Activated T-cell treated with anti-CD3 and anti-CD28 coated beads, Interleukin-2, amount 50 U/mL, for 72 hours (primary cell): ENCODE measurements at regions not wholly inside any gene's neighbourhood (a gene's known extent, or its start where the extent isn't known, plus 50 kb on each side); places are given as distances from the start of the nearest gene placed in this dataset.

Experiments used
- ATAC-seq, 2 donors: fragments of 150-1000 bp; cut with Tn5 transposase; replicated peaks in 1 of 2; 2 replicates each; pipeline ENCODE4 v1.10.0; 2021; ENCODE audit warnings: moderate library complexity in 2 of 2, mild to moderate bottlenecking in 1 of 2
- DNase-seq, 2 donors: peaks; one replicate each; pipeline ENCODE4 v3.0.0; 2021 to 2022; ENCODE audit warnings: mixed read lengths in 1 of 2
- H3K27ac Mint-ChIP-seq: one replicate; pipeline ENCODE4 v1.8.0; 2022; ENCODE audit warnings: mild to moderate bottlenecking, moderate library complexity, mixed read lengths
- H3K27me3 Mint-ChIP-seq: one replicate; pipeline ENCODE4 v1.8.0; 2022; ENCODE audit warnings: low read depth, mixed read lengths
- H3K36me3 Mint-ChIP-seq, 2 donors: one replicate each; pipeline ENCODE4 v1.8.0; 2022; ENCODE audit warnings: mixed read lengths in 2 of 2, mild to moderate bottlenecking in 1 of 2; ENCODE audit not compliant: insufficient read depth in 2 of 2
- H3K4me1 Mint-ChIP-seq: one replicate; pipeline ENCODE4 v1.8.0; 2022; ENCODE audit warnings: low read depth, mixed read lengths
- H3K4me3 Mint-ChIP-seq, 2 donors: one replicate each; pipeline ENCODE4 v1.8.0; 2022; ENCODE audit warnings: mild to moderate bottlenecking in 2 of 2, mixed read lengths in 2 of 2, moderate library complexity in 2 of 2
- H3K9me3 Mint-ChIP-seq, 2 donors: one replicate each; pipeline ENCODE4 v1.8.0; 2022; ENCODE audit warnings: mixed read lengths in 2 of 2

DNA sequence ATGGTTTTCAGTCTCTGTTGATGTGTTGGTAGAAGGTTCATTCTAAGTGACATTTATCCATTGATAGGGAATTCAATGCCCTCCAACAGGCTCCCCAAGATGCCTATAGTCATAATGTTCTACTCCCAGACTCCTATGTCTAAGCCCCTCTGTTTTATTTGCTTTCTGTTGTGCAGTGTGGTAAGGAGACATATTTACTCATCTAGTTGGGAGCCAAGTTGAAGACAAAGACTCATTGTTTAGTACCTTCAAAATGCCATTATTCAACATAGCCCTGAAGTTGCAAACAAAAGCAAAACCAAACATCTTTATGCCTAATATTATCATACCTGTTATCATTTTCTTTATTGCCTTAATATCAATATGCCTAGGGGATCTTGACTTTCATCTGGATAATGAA is 302.1 kb downstream of the RMST start:
- ATAC-seq (no peak), DNase-seq (no peak)
- H3K4me3 Mint-ChIP-seq: no peak overlapping the region
- H3K4me1 Mint-ChIP-seq: no peaks in the 10 kb centered on the region
- no peaks in the 10 kb centered on the region for H3K36me3 Mint-ChIP-seq
- H3K27me3 Mint-ChIP-seq: no peaks in the 10 kb centered on the region
- no peak overlapping the region for H3K27ac Mint-ChIP-seq
- peaks cover 3 to 4% of the 10 kb centered on the region in 2 donors for H3K9me3 Mint-ChIP-seq

- Mint-ChIP-seq H3K9me3 (peaks cover 1 to 2% of the 10 kb centered on the region in 2 donors), H3K27me3 (no peaks in the 10 kb centered on the region), H3K4me1 (no peaks in the 10 kb centered on the region), H3K36me3 (no peaks in the 10 kb centered on the region), H3K4me3 (no peak overlapping the region), H3K27ac (no peak overlapping the region)
- no peak for ATAC-seq
- no peak for DNase-seq
Observed at GRCh38 chr12:97767347-97767746, 304.7 kb downstream of the RMST start.

DNA sequence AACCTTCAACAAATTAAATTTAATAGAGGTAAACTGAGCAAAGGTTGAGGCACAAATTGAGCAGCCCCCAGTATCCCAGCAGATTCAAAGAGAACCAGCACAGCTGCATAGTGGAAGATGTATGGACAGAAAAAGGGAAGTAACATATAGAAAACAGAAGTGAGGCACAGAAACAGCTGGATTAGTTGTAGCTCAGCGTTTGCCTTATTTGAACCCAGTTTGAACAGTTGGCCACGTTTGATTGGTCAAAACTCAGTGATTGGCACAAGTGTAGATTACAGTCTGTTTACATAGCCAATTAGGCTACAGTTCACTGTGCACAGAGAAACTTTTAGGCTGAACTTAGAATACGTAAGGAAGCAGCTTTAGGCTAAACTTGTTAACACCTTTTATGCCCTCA is 315.5 kb downstream of the RMST start:
- Mint-ChIP-seq H3K27me3 (no peaks in the 10 kb centered on the region), H3K9me3 (peaks cover 2 to 12% of the 10 kb centered on the region in 2 donors), H3K4me1 (no peaks in the 10 kb centered on the region), H3K4me3 (no peak overlapping the region), H3K27ac (no peak overlapping the region), H3K36me3 (no peaks in the 10 kb centered on the region)
- DNase-seq: no peak
- no peak for ATAC-seq

GRCh38 chr12:97781342-97781741 is 318.7 kb downstream of the RMST start:
- H3K27me3 Mint-ChIP-seq: no peaks in the 10 kb centered on the region
- H3K4me3 Mint-ChIP-seq: no peak overlapping the region
- peaks cover 2 to 8% of the 10 kb centered on the region in 2 donors for H3K9me3 Mint-ChIP-seq
- no peaks in the 10 kb centered on the region for H3K36me3 Mint-ChIP-seq
- ATAC-seq (no peak), DNase-seq (no peak)
- H3K4me1 Mint-ChIP-seq: no peaks in the 10 kb centered on the region
- H3K27ac Mint-ChIP-seq: no peak overlapping the region

- Mint-ChIP-seq H3K9me3 (no peaks in the 10 kb centered on the region), H3K36me3 (no peaks in the 10 kb centered on the region), H3K4me1 (no peaks in the 10 kb centered on the region), H3K27me3 (no peaks in the 10 kb centered on the region), H3K27ac (no peak overlapping the region), H3K4me3 (no peak overlapping the region)
- DNase-seq (no peak), ATAC-seq (no peak)
Observed at GRCh38 chr12:97784904-97785303, 322.3 kb downstream of the RMST start.

GRCh38 chr12:97790281-97790680 is 327.7 kb downstream of the RMST start:
- H3K9me3 Mint-ChIP-seq: peaks cover 2 to 5% of the 10 kb centered on the region in 2 donors
- H3K27ac Mint-ChIP-seq: no peak overlapping the region
- H3K27me3 Mint-ChIP-seq: no peaks in the 10 kb centered on the region
- no peaks in the 10 kb centered on the region for H3K36me3 Mint-ChIP-seq
- ATAC-seq (no peak), DNase-seq (no peak)
- H3K4me3 Mint-ChIP-seq: no peak overlapping the region
- no peaks in the 10 kb centered on the region for H3K4me1 Mint-ChIP-seq

DNA sequence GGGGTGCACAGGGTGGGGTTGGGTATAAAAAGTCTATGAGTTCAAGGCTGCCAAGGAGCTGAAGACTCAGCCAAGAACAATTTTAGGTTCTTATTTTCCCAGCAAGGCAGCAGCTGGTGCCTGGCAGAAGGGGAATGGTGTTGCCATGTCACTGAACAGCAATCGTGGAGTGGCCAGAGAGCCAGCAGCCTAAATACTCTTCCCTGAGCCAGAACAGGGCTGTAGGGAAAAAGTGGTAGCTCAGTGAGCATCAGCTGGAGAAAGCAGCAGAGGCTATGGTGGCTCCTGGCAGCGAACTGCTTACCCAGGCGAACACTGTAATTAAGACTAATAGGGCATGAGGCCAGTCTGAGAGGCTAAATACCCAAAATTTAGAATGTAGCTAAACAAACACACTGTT is 334.9 kb downstream of the RMST start:
- no peaks in the 10 kb centered on the region for H3K36me3 Mint-ChIP-seq
- no peaks in the 10 kb centered on the region for H3K27me3 Mint-ChIP-seq
- no peak for DNase-seq
- ATAC-seq: no peak
- peaks cover 6 to 8% of the 10 kb centered on the region in 2 donors for H3K9me3 Mint-ChIP-seq
- no peaks in the 10 kb centered on the region for H3K4me1 Mint-ChIP-seq
- no peak overlapping the region for H3K4me3 Mint-ChIP-seq
- no peak overlapping the region for H3K27ac Mint-ChIP-seq

DNA sequence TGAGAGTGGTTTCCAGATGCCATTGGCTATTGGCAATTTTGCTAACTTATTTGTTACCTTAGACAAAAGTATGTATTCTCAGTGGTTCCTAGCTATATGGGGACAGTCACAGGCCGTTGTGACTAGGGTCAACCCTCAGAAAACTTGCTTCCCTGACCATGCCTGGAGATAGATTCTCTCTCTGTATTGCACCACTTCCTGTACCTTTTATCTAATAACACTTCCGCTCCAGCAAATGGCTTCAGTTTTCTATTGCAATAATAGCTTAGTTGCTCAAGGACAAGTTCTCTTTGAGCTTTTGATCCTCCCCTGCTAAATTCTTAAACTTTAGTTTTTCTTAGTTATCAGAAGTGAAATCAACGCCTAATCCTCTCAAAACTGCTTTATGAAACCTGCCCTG is 338.0 kb downstream of the RMST start:
- no peak for ATAC-seq
- H3K27me3 Mint-ChIP-seq: no peaks in the 10 kb centered on the region
- H3K4me3 Mint-ChIP-seq: no peak overlapping the region
- H3K36me3 Mint-ChIP-seq: no peaks in the 10 kb centered on the region
- H3K4me1 Mint-ChIP-seq: no peaks in the 10 kb centered on the region
- H3K27ac Mint-ChIP-seq: no peak overlapping the region
- peaks cover 5 to 8% of the 10 kb centered on the region in 2 donors for H3K9me3 Mint-ChIP-seq
- DNase-seq: no peak

DNA sequence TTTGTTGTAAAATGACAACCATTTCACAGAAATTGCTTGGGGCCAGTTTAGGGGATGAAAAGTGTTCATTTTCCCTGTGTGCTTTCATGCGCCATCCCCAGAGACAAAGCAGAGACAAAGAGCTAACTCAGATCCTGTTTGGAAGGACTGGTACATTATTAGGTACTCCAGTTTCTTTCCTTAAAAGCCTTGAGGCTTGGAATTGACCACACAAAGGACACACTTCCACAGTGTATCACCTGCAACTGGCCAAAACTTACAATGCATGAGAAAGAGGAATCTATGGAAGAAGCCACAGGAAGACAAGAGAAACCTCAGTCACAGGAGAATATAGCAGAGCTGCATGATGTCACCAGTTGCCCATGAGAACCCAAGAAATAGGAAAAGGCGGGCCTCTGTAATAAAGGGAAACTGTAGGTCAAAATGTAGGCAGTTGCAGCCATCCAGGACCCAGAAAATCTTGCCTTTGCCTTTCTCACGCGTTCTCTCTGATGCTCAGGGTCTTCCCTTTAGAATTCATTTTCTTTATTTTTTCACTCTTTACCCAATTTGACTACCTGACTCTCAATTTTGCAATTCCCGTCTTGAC is 339.0 kb downstream of the RMST start:
- Mint-ChIP-seq H3K4me1 (no peaks in the 10 kb centered on the region), H3K27me3 (no peaks in the 10 kb centered on the region), H3K4me3 (no peak overlapping the region), H3K36me3 (no peaks in the 10 kb centered on the region), H3K9me3 (peaks cover 2 to 6% of the 10 kb centered on the region in 2 donors), H3K27ac (no peak overlapping the region)
- no peak for ATAC-seq
- DNase-seq: no peak

DNA sequence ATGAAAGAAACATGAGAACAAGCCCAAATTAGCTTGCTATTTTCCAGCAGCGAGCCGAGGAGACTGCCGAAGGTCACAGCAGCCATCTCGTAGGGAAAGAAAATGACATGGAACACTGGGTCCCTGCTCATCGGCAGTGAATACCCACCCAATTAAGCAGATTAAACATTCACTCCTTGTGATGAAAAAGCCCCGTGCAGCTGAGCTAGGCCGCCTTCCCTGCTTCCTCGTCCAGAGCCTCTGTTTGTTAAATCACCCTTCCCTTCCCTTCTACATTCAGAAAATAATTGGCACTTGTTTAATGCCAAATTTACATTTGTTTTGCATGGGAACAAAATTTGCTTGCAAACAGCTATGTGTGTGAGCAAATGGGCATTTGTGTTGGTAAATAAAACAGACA is 342.5 kb downstream of the RMST start:
- Mint-ChIP-seq H3K4me1 (no peaks in the 10 kb centered on the region), H3K27ac (no peak overlapping the region), H3K27me3 (no peaks in the 10 kb centered on the region), H3K4me3 (no peak overlapping the region), H3K36me3 (no peaks in the 10 kb centered on the region), H3K9me3 (peaks cover 6 to 9% of the 10 kb centered on the region in 2 donors)
- no peak for ATAC-seq
- no peak for DNase-seq

GRCh38 chr12:97813301-97813700 is 350.7 kb downstream of the RMST start:
- no peaks in the 10 kb centered on the region for H3K36me3 Mint-ChIP-seq
- H3K27ac Mint-ChIP-seq: no peak overlapping the region
- no peaks in the 10 kb centered on the region for H3K27me3 Mint-ChIP-seq
- no peak for ATAC-seq
- DNase-seq: no peak
- H3K4me3 Mint-ChIP-seq: no peak overlapping the region
- H3K4me1 Mint-ChIP-seq: no peaks in the 10 kb centered on the region
- H3K9me3 Mint-ChIP-seq: peaks cover 2 to 6% of the 10 kb centered on the region in 2 donors

DNA sequence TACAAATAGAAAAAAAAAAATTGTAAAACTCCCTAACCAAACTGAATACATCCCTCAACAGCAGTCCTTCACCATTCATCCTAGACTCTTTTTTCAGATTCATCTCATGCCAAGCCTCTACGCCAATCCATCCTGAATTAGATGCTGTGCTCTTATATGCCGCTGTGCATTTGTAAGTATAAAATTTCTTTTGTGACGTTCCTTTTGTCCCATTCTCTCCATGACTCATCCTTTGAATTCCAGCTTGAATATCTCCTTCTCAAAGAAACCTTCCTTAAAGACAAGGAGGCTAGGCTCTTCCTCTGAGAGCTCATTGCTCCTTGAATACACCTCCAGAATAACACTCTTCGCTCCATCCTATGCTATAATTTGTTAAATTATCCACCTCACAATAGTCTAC is 359.2 kb downstream of the RMST start:
- H3K27ac Mint-ChIP-seq: no peak overlapping the region
- DNase-seq (no peak), ATAC-seq (no peak)
- H3K4me3 Mint-ChIP-seq: no peak overlapping the region
- H3K36me3 Mint-ChIP-seq: no peaks in the 10 kb centered on the region
- no peaks in the 10 kb centered on the region for H3K4me1 Mint-ChIP-seq
- H3K27me3 Mint-ChIP-seq: no peaks in the 10 kb centered on the region
- H3K9me3 Mint-ChIP-seq: peaks cover 2 to 5% of the 10 kb centered on the region in 2 donors

- Mint-ChIP-seq H3K27me3 (no peaks in the 10 kb centered on the region), H3K4me3 (no peak overlapping the region), H3K27ac (no peak overlapping the region), H3K4me1 (no peaks in the 10 kb centered on the region), H3K36me3 (no peaks in the 10 kb centered on the region), H3K9me3 (peaks cover 2% of the 10 kb centered on the region in 2 donors)
- ATAC-seq (no peak), DNase-seq (no peak)
Observed at GRCh38 chr12:97835541-97835940, 372.9 kb downstream of the RMST start.

- no peak for ATAC-seq
- no peaks in the 10 kb centered on the region for H3K27me3 Mint-ChIP-seq
Observed at GRCh38 chr12:97837401-97837800, 374.8 kb downstream of the RMST start.

More at GRCh38 chr12:97837401-97837800, 374.8 kb downstream of the RMST start:
- H3K4me1 Mint-ChIP-seq: no peaks in the 10 kb centered on the region
- H3K9me3 Mint-ChIP-seq: peaks cover 0 to 2% of the 10 kb centered on the region in 2 donors
- H3K4me3 Mint-ChIP-seq: no peak overlapping the region
- DNase-seq: no peak
- no peaks in the 10 kb centered on the region for H3K36me3 Mint-ChIP-seq
- H3K27ac Mint-ChIP-seq: no peak overlapping the region
